ENCODE measurements at regions not wholly inside any gene's neighbourhood (a gene's known extent, or its start where the extent isn't known, plus 50 kb on each side); places are given as distances from the start of the nearest gene placed in this dataset.

DNA sequence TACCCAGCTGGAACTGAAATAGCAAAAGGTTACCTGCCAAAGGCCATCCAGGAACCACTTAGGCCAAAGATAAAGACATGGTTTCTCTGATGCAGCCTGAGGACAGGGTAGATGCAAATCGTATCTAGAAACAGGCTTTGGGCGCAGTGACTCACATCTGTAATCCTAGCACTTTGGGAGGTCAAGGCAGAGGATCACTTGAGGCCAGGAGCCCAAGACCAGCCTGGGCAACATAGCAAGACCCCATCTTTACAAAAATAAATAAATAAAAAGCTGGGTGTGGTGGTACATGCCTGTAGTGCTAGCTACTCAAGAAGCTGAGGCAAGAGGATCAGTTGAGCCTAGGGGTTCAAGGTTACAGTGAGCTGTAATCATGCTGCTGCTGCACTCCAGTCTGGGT, 52.9 kb upstream of the RNF144B start:
- TF ChIP-seq CTCF (IDR thresholded peaks at IDR 0.05) (no peak), POLR2A (IDR thresholded peaks at IDR 0.05) (no peak), POLR2AphosphoS5 (IDR thresholded peaks at IDR 0.05) (no peak), EP300 (IDR thresholded peaks at IDR 0.05; ENCODE audit: low read depth) (no peak)

All from transverse colon (tissue), 4 donors.